Caco-2 (cell line): ENCODE measurements at regions not wholly inside any gene's neighbourhood (a gene's known extent, or its start where the extent isn't known, plus 50 kb on each side); places are given as distances from the start of the nearest gene placed in this dataset.

Source experiments
- BruUV-seq: library from RNA; stranded (reverse); fragments of 400-500 nt; replicated peaks from 2 replicates; lab custom pipeline; 2021; lab: Mats Ljungman, UMichigan
- CTCF ChIA-PET: fragments of 300-600 bp; sonication (Branson Sonifier 250); formaldehyde crosslinking; loops from one replicate; lab custom pipeline; 2022; ENCODE audit warnings: antibody characterized with exemption; lab: Charles Lee
- POLR2A ChIA-PET: fragments of 300-600 bp; sonication (Branson Sonifier 250); formaldehyde crosslinking; loops from one replicate; lab custom pipeline; 2022; ENCODE audit warnings: antibody characterized with exemption; lab: Charles Lee
- DNase-seq, 2 experiments: peaks; one replicate each; pipeline versions ENCODE4 v3.0.0 to v3.0.0-alpha.2; 2020 to 2022
- H3K27me3 ChIP-seq: replicated peaks from 2 replicates; pipeline ENCODE4 v1.6.0; 2011; ENCODE audit warnings: low read length; ENCODE audit not compliant: control insufficient read depth, insufficient read depth
- H3K36me3 ChIP-seq: 2 replicates; pipeline ENCODE4 v1.5.1; 2011; ENCODE audit warnings: low read length; ENCODE audit not compliant: control insufficient read depth, insufficient read depth
- H3K4me1 ChIP-seq: fragments of 250-450 bp; sonication (Bioruptor Pico); 2 replicates; pipeline ENCODE4 v1.5.1; 2020; ENCODE audit warnings: mild to moderate bottlenecking
- H3K4me3 ChIP-seq: 2 replicates; pipeline ENCODE4 v1.5.1; 2011; ENCODE audit warnings: low read depth, mild to moderate bottlenecking, control low read depth, low read length
- H3K9me3 ChIP-seq: fragments of 250-450 bp; sonication (Bioruptor Pico); 2 replicates; pipeline ENCODE4 v1.5.1; 2020; ENCODE audit warnings: mild to moderate bottlenecking, moderate library complexity
- H3K27ac Mint-ChIP-seq: one replicate; pipeline ENCODE4 v1.8.0; 2022; ENCODE audit warnings: mixed read lengths; ENCODE audit not compliant: unreplicated experiment
- H3K27me3 Mint-ChIP-seq: one replicate; pipeline ENCODE4 v1.8.0; 2022; ENCODE audit warnings: mixed read lengths; ENCODE audit not compliant: insufficient read depth, unreplicated experiment
- H3K36me3 Mint-ChIP-seq: one replicate; pipeline ENCODE4 v1.8.0; 2022; ENCODE audit warnings: mild to moderate bottlenecking, mixed read lengths; ENCODE audit not compliant: insufficient read depth, unreplicated experiment
- H3K4me1 Mint-ChIP-seq: one replicate; pipeline ENCODE4 v1.8.0; 2022; ENCODE audit warnings: low read depth, mixed read lengths; ENCODE audit not compliant: unreplicated experiment
- H3K4me3 Mint-ChIP-seq: one replicate; pipeline ENCODE4 v1.8.0; 2022; ENCODE audit warnings: mild to moderate bottlenecking, moderate library complexity, mixed read lengths; ENCODE audit not compliant: unreplicated experiment
- H3K9me3 Mint-ChIP-seq: one replicate; pipeline ENCODE4 v1.8.0; 2022; ENCODE audit warnings: mixed read lengths; ENCODE audit not compliant: unreplicated experiment
- intact Hi-C: fragments of 100-400 bp; cut with micrococcal nuclease; formaldehyde crosslinking; loops from one replicate; pipeline ENCODE4 v1.10.0; 2022; ENCODE audit not compliant: unreplicated experiment
- TF ChIP-seq, protein P1 (sequence below), 2 experiments: fragments of 200-600 bp in 1 of 2; IDR thresholded peaks; 1 replicate in 1 of 2; 2 replicates in 1 of 2; pipeline versions ENCODE4 v1.5.1 to v1.8.0; 2011 to 2022; ENCODE audit warnings: antibody characterized with exemption in 1 of 2, control low read depth in 1 of 2, inconsistent platforms in 1 of 2, low read depth in 1 of 2, low read length in 1 of 2, mild to moderate bottlenecking in 1 of 2, moderate library complexity in 1 of 2; ENCODE audit not compliant: insufficient read depth in 1 of 2, severe bottlenecking in 1 of 2, unreplicated experiment in 1 of 2

DNA sequence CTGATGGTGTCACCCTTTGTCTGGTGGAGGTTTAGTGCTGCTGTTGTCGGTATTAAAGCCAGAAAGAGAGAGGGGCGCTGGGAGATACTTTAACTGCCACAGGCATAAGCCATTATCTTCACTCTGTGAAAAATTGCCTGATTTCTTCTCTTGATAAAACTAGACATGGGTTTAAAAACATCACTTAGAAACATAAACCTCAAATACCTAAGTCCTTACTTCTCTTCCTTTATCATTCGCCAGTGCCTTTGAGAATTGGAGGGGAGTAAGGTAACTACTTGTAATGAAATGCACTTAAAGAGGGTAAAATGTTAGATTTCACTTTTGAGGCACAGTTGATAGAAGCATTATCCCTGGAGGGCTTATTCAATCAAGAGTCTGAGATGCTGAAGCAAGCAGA lies 434.5 kb downstream of the OLFM4 start:
- Histone ChIP-seq H3K36me3 (no peaks in the 10 kb centered on the region), H3K27me3 (no peaks in the 10 kb centered on the region), H3K9me3 (no peaks in the 10 kb centered on the region), H3K4me1 (no peaks in the 10 kb centered on the region), H3K4me3 (no peak overlapping the region)
- Mint-ChIP-seq H3K27me3 (peaks cover 6% of the 10 kb centered on the region), H3K9me3 (peaks cover 10% of the 10 kb centered on the region), H3K4me1 (no peaks in the 10 kb centered on the region), H3K27ac (no peak overlapping the region), H3K36me3 (no peaks in the 10 kb centered on the region), H3K4me3 (no peak overlapping the region)
- intact Hi-C loops: no loop called here
- no peak for DNase-seq
- TF ChIP-seq, protein P1, sequence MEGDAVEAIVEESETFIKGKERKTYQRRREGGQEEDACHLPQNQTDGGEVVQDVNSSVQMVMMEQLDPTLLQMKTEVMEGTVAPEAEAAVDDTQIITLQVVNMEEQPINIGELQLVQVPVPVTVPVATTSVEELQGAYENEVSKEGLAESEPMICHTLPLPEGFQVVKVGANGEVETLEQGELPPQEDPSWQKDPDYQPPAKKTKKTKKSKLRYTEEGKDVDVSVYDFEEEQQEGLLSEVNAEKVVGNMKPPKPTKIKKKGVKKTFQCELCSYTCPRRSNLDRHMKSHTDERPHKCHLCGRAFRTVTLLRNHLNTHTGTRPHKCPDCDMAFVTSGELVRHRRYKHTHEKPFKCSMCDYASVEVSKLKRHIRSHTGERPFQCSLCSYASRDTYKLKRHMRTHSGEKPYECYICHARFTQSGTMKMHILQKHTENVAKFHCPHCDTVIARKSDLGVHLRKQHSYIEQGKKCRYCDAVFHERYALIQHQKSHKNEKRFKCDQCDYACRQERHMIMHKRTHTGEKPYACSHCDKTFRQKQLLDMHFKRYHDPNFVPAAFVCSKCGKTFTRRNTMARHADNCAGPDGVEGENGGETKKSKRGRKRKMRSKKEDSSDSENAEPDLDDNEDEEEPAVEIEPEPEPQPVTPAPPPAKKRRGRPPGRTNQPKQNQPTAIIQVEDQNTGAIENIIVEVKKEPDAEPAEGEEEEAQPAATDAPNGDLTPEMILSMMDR (IDR thresholded peaks at IDR 0.05; ENCODE audit: insufficient read depth in 1 of 2, low read depth in 1 of 2, low read length in 1 of 2, severe bottlenecking in 1 of 2, unreplicated experiment in 1 of 2): no peak
- CTCF ChIA-PET: no interaction called here
- no TSS peak for BruUV-seq
- POLR2A ChIA-PET: no interaction called here

DNA sequence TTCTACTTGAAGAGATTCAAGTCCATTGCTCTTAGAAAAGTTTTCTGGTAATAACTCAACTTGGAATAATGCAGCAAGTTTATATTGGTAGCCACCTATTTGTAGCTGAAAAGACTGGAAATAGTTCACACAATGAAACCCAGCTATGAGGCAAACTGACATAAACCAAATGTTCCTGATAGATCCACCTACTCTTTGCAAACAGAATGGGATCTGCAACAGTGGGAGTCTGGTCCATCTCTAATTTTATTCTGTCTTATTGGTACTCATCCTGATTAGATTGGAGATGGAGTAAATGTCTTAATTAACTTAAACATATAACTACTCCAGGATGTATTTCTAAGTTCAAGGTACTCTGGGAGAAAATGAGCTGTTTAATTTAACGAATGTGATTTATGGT lies 438.0 kb downstream of the OLFM4 start:
- Mint-ChIP-seq H3K9me3 (no peaks in the 10 kb centered on the region), H3K4me3 (no peak overlapping the region), H3K27me3 (peaks cover 5% of the 10 kb centered on the region), H3K27ac (no peak overlapping the region), H3K36me3 (no peaks in the 10 kb centered on the region), H3K4me1 (no peaks in the 10 kb centered on the region)
- TF ChIP-seq, protein P1 (IDR thresholded peaks at IDR 0.05; ENCODE audit: insufficient read depth in 1 of 2, low read depth in 1 of 2, low read length in 1 of 2, severe bottlenecking in 1 of 2, unreplicated experiment in 1 of 2): no peak
- POLR2A ChIA-PET: no interaction called here
- H3K27me3 ChIP-seq: no peaks in the 10 kb centered on the region
- intact Hi-C loops: no loop called here
- H3K4me1 ChIP-seq: no peaks in the 10 kb centered on the region
- BruUV-seq: no TSS peak
- no peaks in the 10 kb centered on the region for H3K9me3 ChIP-seq
- no peaks in the 10 kb centered on the region for H3K36me3 ChIP-seq
- CTCF ChIA-PET: no interaction called here
- H3K4me3 ChIP-seq: no peak overlapping the region
- no peak for DNase-seq

DNA sequence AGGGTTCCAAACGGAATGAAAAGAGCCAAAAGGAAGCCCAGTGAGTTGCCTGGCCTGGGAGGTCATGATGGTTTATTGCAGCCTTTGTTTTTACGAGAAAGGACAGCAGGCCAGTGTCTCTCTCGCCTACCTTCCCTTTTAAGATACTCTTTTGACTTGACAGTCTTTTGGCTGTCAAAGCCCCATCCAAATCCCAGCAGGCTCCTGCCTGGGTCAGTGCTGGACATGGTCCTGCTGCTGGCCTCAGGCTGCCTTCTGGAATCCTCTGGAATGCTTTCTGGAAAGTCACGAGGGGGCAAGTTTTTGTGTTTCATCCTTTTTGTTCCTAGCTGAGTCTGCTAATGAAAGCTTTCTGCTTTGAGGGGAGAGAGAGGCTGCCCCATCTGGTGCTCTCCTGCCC lies 444.8 kb downstream of the OLFM4 start:
- no peaks in the 10 kb centered on the region for H3K4me1 Mint-ChIP-seq
- Histone ChIP-seq H3K36me3 (no peaks in the 10 kb centered on the region), H3K4me3 (no peak overlapping the region), H3K9me3 (no peaks in the 10 kb centered on the region), H3K4me1 (no peaks in the 10 kb centered on the region), H3K27me3 (no peaks in the 10 kb centered on the region)
- H3K4me3 Mint-ChIP-seq: no peak overlapping the region
- H3K27ac Mint-ChIP-seq: no peak overlapping the region
- intact Hi-C loops: no loop called here
- TF ChIP-seq, protein P1 (IDR thresholded peaks at IDR 0.05; ENCODE audit: insufficient read depth in 1 of 2, low read depth in 1 of 2, low read length in 1 of 2, severe bottlenecking in 1 of 2, unreplicated experiment in 1 of 2): no peak
- no peaks in the 10 kb centered on the region for H3K9me3 Mint-ChIP-seq
- BruUV-seq: no TSS peak
- CTCF ChIA-PET: no interaction called here
- POLR2A ChIA-PET: no interaction called here
- H3K27me3 Mint-ChIP-seq: peaks cover 3% of the 10 kb centered on the region
- DNase-seq: no peak
- H3K36me3 Mint-ChIP-seq: no peaks in the 10 kb centered on the region
